CD4-positive, alpha-beta T cell treated with Interleukin-4 for 1 hour (primary cell): ENCODE measurements at regions not wholly inside any gene's neighbourhood (a gene's known extent, or its start where the extent isn't known, plus 50 kb on each side); places are given as distances from the start of the nearest gene placed in this dataset.

Source experiments
- DNase-seq, 2 donors: peaks; one replicate each; pipeline ENCODE4 v3.0.0-alpha.2; 2020 to 2022

GRCh38 chr2:38170733-38171132, 94.8 kb upstream of the CYP1B1 start:
- DNase-seq, result no peak

GRCh38 chr2:38170067-38170466, 94.1 kb upstream of the CYP1B1 start:
- no peak for DNase-seq

GRCh38 chr2:38168710-38169480, 92.9 kb upstream of the CYP1B1 start:
- DNase-seq, result no peak

- DNase-seq, result no peak
Observed at GRCh38 chr2:38167968-38168350, 92.0 kb upstream of the CYP1B1 start.

GRCh38 chr2:38165698-38166097, 89.7 kb upstream of the CYP1B1 start:
- no peak for DNase-seq

- DNase-seq, result no peak
Observed at GRCh38 chr2:38164881-38165280, 88.9 kb upstream of the CYP1B1 start.

GRCh38 chr2:38163579-38163978, 87.6 kb upstream of the CYP1B1 start:
- DNase-seq, result no peak

GRCh38 chr2:38163006-38163405, 87.1 kb upstream of the CYP1B1 start:
- no peak for DNase-seq

GRCh38 chr2:38160516-38160915, 84.6 kb upstream of the CYP1B1 start:
- no peak for DNase-seq

DNA sequence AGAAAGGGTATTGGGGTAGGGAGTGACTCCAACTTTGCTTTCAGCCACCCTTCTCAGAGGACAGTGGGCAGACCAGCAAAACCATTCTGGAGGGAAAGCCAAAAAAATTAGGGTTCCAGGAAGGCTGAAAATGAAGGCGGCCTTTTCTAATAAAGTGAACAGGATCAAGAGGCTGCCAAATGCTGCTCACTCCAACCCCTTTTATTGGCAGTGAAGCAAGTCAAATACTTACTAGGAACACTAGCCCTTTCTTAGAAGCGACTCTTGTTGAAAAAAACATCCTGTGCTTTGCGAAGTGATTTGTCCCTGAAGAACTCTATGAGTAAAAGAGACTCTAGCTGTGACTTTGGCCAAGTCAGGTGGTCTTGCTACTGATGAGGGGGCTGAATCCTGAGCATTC, 83.6 kb upstream of the CYP1B1 start:
- DNase-seq, result no peak

GRCh38 chr2:38159191-38159590, 83.2 kb upstream of the CYP1B1 start:
- DNase-seq, result no peak

- no peak for DNase-seq
Observed at GRCh38 chr2:38158378-38159118, 82.6 kb upstream of the CYP1B1 start.

DNA sequence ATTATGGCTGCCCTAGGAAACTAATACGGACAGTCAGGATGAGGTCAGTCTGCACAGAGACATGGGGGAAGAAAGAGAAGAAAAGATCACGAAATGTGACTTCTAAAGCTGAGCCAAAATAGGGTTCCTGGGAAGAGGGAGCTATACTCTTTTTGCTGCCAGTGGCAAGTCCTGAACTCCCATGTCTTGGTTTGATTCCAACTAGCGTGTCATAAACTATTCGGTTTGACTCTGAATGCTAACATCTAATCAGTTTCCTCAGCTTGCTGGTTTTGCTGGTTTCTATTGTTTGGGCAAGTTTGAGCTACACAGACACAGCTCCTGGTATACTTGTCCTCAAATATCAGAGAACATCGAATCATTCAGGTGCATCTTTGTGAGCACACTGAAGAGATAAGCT, 80.5 kb upstream of the CYP1B1 start:
- DNase-seq, result no peak

DNA sequence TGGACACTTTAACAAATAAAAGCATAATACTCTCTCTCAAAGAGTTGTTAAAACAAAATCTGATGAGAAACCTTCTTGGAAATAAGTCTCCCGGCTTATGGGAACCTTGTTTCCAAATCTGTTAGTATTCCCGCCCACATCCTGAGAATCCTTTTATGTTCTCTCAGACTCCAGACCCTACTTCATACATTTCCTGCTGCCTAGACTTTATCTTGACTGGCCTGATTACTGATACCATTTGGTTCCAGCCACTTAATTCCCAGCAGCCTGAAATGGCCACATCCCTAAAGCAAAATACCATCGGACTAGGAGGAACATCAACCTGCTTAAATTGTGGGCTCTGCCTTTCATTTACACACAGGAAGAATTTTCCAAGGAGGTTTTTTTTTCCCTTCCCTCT, 79.1 kb upstream of the CYP1B1 start:
- no peak for DNase-seq

GRCh38 chr2:38154395-38154794, 78.4 kb upstream of the CYP1B1 start:
- no peak for DNase-seq

DNA sequence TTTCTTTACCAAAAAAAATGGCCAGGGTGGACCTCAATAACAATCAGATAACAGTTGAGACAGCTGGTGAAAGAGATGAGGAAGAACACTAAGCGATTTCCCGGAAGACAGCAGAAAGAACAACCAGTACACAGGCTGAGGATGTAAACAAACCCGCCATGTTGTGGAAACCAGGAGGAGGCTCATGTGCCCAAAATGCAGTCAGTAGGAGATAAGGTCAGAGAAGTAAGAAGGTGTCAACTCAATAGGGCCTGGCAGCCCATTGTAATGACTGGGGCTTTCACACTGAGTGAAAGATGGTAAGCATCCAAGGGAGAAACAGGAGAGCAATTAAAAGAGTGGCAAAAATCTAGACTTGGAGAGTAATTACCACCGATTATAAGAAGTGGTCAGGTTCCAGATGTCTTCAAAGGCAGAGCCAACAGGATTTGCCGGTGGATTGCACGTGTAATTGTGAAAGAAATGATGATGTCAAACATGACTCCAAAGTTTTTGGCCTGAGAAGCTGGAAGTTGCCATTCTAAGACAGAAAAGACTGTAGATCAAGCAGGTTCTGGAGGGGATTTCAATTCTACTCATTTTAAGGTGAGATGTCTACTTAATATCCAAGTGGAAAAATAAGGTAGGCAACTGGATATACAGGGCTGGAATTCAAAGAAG, 77.7 kb upstream of the CYP1B1 start:
- DNase-seq, result no peak

- DNase-seq, result no peak
Observed at GRCh38 chr2:38152913-38153312, 77.0 kb upstream of the CYP1B1 start.

- DNase-seq, result no peak
Observed at GRCh38 chr2:38152035-38152434, 76.1 kb upstream of the CYP1B1 start.

GRCh38 chr2:38149531-38149930, 73.6 kb upstream of the CYP1B1 start:
- no peak for DNase-seq

DNA sequence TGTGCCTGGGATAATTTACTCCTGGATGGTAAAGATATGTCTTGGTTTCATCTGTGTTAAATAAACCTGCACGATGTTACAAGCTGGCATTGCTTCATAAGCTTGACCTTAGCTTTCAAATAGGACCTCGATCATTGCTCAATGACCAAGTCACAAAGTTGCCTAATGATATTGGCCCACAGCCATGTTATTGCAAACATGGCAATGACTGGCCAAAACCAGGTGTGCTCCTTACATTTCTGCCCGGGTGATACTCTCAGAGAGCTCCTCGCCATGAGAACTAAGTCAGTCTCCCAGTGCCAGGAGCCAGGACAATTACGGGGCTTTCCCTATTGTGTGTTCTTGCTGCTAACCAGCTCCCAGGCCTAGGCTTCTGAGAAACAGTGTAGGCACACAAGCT, 72.5 kb upstream of the CYP1B1 start:
- peak in 1 of 2 donors; percentile 46 for DNase-seq

DNA sequence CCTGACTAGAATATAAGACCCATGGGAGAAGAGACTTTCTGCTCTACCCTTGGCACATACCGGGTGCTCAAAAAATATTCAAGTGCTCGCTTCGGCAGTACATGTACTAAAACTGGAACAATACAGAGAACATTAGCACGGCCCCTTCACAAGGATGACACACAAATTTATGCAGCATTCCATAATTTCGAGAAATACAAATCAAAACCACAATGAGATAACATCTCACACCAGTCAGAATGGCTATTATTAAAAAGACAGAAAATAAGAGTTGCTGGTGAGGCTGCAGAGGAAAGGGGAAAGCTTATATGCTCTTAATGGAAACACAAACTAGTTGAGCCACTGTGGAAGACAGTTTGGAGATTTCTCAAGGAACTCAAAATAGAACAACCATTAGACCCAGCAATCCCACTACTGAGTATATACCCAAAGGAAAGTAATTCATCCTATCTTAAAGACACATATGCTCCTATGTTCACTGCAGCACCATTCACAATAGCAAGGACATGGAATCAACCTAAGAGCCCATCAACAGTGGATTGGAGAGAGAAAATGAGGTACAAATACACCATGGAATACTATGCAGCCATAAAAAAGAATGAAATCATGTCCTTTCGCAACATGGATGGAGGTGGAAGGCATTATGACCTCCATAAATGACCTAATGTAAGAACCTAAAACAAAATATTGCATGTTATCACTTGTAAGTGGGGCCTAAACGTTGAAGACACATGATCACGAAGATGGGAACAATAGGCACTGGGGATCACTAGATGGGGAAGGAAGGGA, 71.6 kb upstream of the CYP1B1 start:
- no peak for DNase-seq

GRCh38 chr2:38146907-38147307, 71.0 kb upstream of the CYP1B1 start:
- DNase-seq, result peak in 1 of 2 donors; percentile 26

DNA sequence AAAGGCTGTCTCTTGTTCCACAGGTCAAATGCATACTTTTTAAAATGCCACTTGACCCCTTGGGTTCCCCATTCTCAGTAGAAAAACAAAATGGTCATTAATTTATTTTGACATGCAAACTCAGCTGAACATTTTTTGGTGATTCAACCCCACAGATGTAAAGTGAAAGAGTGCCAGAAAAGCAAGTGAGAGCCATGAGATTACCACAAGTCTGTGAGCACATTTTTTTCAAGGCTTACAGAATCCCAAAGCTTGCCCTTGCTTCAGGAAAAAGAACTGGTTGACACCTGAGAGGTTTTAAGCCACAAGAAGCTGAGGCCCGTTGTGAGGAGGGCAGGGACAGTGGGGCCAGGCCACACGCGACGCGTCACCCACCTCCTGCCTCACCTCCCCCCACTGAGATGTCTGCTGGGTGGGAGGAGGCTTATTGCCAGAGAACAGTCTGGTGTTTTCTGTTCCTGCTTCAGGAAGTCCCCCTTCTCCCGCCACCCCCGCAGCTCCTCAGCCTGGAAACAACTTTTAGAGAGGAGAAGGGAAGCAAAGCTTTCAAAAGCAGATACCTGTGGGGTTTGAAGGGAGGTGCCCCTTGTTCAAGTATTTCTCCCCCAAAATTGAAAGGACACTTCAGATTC, 70.4 kb upstream of the CYP1B1 start:
- peak in 1 of 2 donors; percentile 14 for DNase-seq
